Stimulated activated naive CD4-positive, alpha-beta T cell (primary cell): ENCODE measurements at regions not wholly inside any gene's neighbourhood (a gene's known extent, or its start where the extent isn't known, plus 50 kb on each side); places are given as distances from the start of the nearest gene placed in this dataset.
"Not testable (repeated sequence)": the region's sequence is repeated elsewhere in the genome, so short reads cannot be mapped to it uniquely, and the experiment has no call there.

Experiments
- DNase-seq, 6 experiments: peaks; one replicate each; lab custom pipeline; 2025; lab: John Stamatoyannopoulos, UW

GRCh38 chr4:107391009-107391629 is 328.9 kb downstream of the PAPSS1 start:
- DNase-seq = no peak

DNA sequence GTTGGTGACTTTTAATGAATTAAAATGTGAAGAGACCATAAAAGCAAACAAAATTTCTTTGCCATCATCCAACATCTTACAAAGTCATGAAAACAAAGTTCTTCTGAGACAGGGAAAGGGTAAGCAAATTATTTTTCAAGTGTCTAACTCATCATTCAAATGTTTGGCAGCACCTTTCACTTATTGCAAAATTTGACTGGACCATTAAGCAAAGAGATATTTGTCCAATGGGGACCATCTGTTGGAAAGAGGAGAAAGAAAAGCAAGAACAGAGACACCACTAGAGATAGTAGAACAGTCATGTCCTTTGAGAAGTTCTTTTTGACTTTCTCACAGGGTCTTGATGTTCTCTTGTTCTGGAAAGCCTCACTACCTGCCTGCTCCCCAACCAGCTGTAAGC is 330.1 kb downstream of the PAPSS1 start:
- DNase-seq = no peak

DNA sequence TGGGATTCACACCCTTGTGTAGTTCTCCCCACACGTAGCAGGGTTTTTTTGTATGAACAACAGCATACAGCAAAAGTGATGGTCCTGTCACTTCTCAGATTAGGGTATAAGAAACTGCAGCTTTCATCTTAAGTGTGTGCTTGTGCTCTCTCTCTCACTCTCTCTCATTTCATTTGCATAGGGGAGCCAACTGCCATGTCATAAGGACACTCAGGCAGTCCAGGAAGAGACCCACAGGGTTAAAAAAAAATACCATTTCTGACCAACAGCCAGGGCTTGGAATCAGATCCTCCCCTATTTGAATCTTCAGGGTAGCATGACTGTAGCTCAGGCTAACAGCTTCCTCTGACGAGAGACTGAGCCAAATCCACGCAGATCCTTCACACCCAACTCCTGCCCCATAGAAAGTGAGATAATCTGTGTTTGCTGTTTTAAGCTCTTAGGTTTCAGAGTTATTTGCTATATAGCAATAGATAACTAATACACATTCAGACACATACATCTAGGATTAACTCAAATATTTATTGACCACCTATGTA is 331.2 kb downstream of the PAPSS1 start:
- no peak for DNase-seq

DNA sequence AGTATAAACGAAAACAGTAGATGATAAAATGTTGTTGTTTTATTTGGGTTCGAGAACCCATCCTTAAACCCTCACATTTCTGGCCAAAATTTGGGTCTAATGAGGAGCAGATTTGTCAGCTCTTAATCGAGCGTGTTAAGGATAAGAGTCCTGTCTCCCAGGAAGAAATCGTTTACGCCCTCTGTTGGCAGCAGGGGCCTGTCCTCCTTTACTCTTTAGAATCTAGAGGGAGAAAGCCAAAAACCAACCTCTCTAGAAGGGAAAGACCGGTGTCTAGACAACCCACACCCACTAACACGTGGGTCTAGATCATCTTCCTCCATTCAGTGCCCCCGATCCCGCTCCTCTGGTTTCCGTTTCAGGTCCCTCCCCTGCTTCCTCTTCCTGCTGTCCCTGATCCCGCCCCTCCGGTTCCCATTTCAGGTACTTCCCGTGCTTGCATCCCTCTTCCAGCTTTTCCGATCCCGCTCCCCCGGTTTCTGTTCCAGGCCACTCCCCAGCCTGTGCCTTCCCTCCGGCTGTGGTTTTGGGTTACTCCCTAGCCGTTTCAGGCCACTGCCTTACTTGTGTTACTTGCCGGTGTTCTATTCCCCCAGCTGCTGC is 339.1 kb downstream of the PAPSS1 start:
- no peak for DNase-seq

DNA sequence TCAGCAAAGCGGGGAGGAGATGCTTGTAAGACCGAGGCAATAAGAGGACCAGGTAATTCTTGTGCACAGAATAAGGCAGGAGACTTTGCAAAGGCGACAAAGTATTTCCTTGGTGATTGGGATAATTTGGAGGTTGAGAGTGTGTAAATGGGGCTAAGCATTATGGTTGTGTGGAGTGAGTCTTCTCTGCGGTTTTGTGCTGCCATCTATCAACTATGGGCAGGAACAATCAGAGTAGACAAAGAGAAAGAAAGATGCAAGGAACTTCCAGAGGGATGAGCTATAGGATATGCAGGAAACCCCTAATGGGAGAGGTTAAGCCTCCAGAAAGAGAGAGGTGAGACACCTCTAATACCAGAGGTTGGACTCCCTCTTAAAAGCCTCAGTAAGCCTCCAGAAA is 339.8 kb downstream of the PAPSS1 start:
- no peak for DNase-seq

GRCh38 chr4:107379054-107379869 is 340.8 kb downstream of the PAPSS1 start:
- DNase-seq = no peak

- no peak for DNase-seq
Measured at GRCh38 chr4:107376293-107376692, 340.2 kb upstream of the DKK2 start.

- no peak for DNase-seq
Measured at GRCh38 chr4:107366900-107367299, 330.8 kb upstream of the DKK2 start.

DNA sequence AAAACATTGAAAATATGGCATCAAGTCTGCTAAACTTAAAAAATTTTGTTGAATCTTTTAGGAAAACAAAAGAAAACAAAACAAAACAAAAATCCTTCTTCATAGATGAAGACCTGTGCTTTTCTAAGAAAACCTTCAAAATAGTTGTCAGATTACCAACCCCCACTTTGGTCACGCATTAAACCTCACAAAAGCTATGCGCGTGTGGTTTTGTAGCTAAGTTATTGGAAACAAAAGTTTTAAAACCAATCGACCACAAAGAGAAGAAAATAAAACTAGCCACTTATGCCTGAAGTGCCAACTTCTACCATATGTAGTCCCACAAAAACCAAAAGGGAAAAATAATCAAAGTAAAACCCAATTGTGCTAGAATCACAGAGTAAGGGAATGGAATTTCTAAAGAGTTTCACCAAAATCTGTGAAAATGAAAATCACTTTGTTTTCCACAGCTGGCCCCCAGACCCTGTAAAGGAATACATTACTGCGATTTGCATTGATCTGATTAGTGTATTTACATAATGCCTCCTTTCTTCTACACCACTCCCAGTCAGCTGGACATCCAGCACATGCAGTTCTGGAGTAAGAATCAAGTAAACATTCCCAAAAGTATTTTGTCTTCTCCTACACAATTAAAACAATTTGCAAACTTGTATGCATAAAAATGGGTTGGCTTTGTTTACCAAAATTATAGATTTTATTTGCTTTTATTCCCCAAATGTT is 330.1 kb upstream of the DKK2 start:
- no peak for DNase-seq

- no peak for DNase-seq
Measured at GRCh38 chr4:107363125-107363524, 327.0 kb upstream of the DKK2 start.

DNA sequence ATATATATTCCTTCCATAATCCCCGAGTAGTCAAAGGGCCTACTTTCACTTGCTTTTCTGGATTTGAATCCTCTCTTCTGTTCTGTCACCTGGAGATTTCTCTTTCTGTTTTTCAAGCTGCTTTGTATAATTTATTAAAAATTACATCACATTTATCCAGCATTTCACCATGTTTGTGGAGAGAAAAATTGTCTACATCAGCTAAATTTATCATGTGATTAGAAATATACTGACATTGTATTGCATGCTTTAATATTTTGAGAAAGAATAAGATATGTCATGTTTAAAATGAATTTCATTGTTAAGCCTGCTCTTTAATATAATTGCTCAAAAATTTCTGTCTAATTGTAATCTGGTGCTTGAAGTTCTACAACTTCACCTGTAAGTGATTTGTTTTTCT is 323.1 kb upstream of the DKK2 start:
- no peak for DNase-seq

DNA sequence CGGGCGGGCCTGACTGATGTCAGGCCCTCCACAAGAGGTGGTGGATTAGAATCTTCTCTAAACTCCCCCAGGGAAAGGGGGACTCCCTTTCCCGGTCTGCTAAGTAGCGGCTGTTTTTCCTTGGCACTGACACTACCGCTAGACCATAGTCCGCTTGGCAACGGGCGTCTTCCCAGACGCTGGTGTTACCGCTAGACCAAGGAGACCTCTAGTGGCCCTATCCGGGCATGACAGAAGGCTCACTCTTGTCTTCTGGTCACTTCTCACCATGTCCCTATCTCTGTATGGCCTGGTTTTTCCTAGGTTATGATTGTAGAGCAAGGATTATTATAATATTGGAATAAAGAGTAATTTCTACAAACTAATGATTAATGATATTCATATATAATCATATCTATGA is 318.2 kb upstream of the DKK2 start:
- not testable (repeated sequence) for DNase-seq

DNA sequence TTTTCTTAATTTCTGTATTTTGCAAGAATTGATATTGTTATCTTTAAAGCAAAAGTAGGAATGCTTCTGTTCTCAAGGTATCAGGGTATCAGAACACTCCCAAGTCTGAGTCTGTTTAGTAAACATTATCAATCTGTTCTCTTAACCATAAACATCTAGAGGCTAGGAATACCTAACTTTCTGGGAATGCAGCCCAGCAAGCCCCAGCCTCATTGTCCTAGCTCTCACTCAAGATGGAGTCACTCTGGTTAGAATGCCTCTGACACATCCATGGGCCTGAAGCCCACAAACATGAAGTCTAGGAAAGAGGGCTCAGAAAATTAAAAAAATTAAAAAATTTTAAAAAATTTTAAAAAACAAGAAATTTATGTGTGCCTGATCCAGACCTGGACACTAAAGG is 315.1 kb upstream of the DKK2 start:
- DNase-seq = no peak

- no peak for DNase-seq
Measured at GRCh38 chr4:107349732-107350131, 313.6 kb upstream of the DKK2 start.

DNA sequence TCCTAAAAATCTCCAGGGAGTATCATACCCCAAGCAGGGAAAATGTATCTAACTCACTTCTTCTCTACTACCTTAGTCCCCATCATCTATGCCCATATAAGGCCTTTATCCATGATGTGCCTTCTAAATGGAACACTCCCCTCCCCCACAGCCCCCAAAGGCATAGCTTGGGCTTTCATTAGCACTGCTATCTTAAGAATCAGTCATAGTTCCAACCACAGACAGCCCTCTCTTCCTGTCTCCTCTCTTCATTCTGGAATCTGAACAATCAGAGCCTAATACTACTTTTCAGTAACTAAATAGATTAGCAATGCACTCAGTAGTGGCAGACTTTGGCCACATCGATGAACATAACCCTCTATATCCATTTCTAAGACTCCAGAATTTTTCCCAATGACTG is 313.2 kb upstream of the DKK2 start:
- DNase-seq = no peak

DNA sequence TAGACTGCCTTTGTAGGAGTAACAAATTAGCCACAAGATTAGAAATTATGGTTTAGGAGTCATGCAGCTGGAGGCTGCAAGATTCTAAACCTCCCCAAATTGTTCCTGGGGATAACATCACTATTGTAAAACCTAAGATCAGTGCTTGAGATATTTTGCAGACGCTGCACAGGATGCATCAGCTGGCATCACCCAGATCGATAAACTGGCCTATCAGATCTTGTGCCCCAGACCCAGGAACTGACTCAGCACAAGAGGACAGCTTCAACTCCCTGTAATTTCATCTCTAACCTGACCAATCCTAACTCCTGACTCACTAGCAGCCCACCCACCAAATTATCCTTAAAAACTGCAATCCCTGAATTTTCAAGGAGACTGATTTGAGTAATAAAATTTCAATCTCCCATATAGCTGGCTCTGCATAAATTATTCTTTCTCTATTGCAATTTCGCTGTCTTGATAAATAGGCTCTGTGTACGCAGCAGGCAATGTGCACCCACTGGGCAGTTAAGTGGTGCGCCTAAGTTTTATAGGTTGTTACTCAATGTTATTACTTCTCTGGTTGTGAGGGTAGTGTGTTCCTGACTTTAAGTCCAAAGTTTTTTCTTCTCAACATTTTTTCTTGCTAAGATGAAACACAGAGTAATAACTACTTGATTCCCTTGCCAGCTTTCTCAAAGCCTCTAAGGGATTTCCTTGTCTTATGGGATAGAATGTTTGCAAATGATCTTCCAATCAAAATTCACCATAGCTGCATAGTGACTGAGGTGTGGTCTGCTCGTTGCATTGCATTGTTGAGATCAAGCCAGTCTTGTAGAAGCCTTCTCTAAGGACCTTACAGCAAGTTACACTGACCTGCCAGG is 312.3 kb upstream of the DKK2 start:
- DNase-seq = no peak

- DNase-seq = no peak
Measured at GRCh38 chr4:107333518-107333917, 297.4 kb upstream of the DKK2 start.

DNA sequence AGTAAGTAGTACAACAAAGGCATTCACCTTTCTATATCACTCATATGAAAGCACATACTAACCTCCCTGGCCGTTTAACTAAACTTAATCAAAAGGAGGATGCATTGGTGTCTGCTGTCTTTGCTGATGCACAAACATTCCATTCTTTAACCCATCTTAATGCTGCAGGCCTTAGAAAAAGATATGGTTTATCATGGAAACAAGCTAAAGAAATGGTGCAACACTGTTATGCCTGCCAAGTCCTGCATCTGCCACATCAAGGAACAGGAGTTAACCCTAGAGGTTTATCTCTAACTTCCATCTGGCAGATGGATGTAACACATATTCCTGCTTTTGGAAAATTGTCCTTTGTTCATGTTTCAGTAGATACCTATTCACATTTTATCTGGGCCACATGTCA is 296.5 kb upstream of the DKK2 start:
- not testable (repeated sequence) for DNase-seq

- no peak for DNase-seq
Measured at GRCh38 chr4:107330916-107331315, 294.8 kb upstream of the DKK2 start.

GRCh38 chr4:107319386-107319785 is 283.3 kb upstream of the DKK2 start:
- DNase-seq = no peak

DNA sequence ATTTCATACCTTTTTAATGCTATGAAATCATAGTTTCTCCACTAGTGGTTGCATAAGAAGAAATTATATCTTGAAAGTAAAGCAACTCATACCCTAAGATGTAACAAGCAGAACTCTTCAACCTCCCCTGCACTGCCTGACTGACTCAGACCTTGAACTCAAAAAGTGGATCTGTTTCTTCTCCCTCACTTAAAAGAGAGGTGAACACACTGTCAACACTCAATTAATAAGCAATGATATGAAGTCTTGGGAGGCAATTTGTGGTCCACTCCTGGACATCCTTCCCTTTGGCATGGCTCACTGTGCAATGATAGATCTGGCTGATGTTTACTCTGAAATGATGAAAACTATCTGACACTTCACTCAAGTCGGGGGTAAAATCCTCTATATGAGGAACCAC is 282.0 kb upstream of the DKK2 start:
- no peak for DNase-seq
